ENCODE measurements at regions not wholly inside any gene's neighbourhood (a gene's known extent, or its start where the extent isn't known, plus 50 kb on each side); places are given as distances from the start of the nearest gene placed in this dataset.
A peak's percentile ranks its signal among the peaks of the same experiment; 100 is the strongest.
"Not testable (repeated sequence)": the region's sequence is repeated elsewhere in the genome, so short reads cannot be mapped to it uniquely, and the experiment has no call there.

- Histone ChIP-seq H3K27ac (no peak overlapping the region), H3K4me1 (no peaks in the 10 kb centered on the region), H3K36me3 (no peaks in the 10 kb centered on the region), H3K4me3 (no peak overlapping the region), H3K9me3 (replicated peaks) (no peaks in the 10 kb centered on the region), H3K27me3 (no peaks in the 10 kb centered on the region)
- DNase-seq, result no peak
These were observed 119.1 kb upstream of the CHORDC1 start for GRCh38 chr11:90341986-90342385.

GRCh38 chr11:90332415-90332814 is 109.6 kb upstream of the CHORDC1 start:
- Histone ChIP-seq H3K4me1 (no peaks in the 10 kb centered on the region), H3K4me3 (no peak overlapping the region), H3K27me3 (no peaks in the 10 kb centered on the region), H3K9me3 (replicated peaks) (no peaks in the 10 kb centered on the region), H3K27ac (no peak overlapping the region), H3K36me3 (no peaks in the 10 kb centered on the region)
- no peak for DNase-seq

- no peak overlapping the region for H3K4me3 ChIP-seq
- H3K4me1 ChIP-seq, result no peaks in the 10 kb centered on the region
- no peaks in the 10 kb centered on the region for H3K9me3 ChIP-seq (replicated peaks)
- no peak for DNase-seq
- no peak overlapping the region for H3K27ac ChIP-seq
- no peaks in the 10 kb centered on the region for H3K36me3 ChIP-seq
- H3K27me3 ChIP-seq, result no peaks in the 10 kb centered on the region
These were observed 107.8 kb upstream of the CHORDC1 start for GRCh38 chr11:90330632-90331031.

- Histone ChIP-seq H3K27ac (no peak overlapping the region), H3K4me3 (no peak overlapping the region), H3K27me3 (no peaks in the 10 kb centered on the region), H3K4me1 (no peaks in the 10 kb centered on the region), H3K9me3 (replicated peaks) (no peaks in the 10 kb centered on the region), H3K36me3 (no peaks in the 10 kb centered on the region)
- no peak for DNase-seq
These were observed 106.2 kb upstream of the CHORDC1 start for GRCh38 chr11:90329043-90329442.

- Histone ChIP-seq H3K4me3 (no peak overlapping the region), H3K27ac (no peak overlapping the region), H3K36me3 (no peaks in the 10 kb centered on the region), H3K9me3 (replicated peaks) (no peaks in the 10 kb centered on the region), H3K27me3 (no peaks in the 10 kb centered on the region), H3K4me1 (no peaks in the 10 kb centered on the region)
- no peak for DNase-seq
These were observed 103.8 kb upstream of the CHORDC1 start for GRCh38 chr11:90326647-90327046.

- Histone ChIP-seq H3K9me3 (replicated peaks) (no peaks in the 10 kb centered on the region), H3K27ac (no peak overlapping the region), H3K4me3 (no peak overlapping the region), H3K27me3 (no peaks in the 10 kb centered on the region), H3K36me3 (no peaks in the 10 kb centered on the region), H3K4me1 (no peaks in the 10 kb centered on the region)
- no peak for DNase-seq
These were observed 100.4 kb upstream of the CHORDC1 start for GRCh38 chr11:90323289-90323688.

GRCh38 chr11:90321018-90321417 is 98.2 kb upstream of the CHORDC1 start:
- no peak for DNase-seq
- no peaks in the 10 kb centered on the region for H3K4me1 ChIP-seq
- no peaks in the 10 kb centered on the region for H3K27me3 ChIP-seq

GRCh38 chr11:90318651-90319050 is 95.8 kb upstream of the CHORDC1 start:
- Histone ChIP-seq H3K27ac (no peak overlapping the region), H3K4me1 (no peaks in the 10 kb centered on the region), H3K4me3 (no peak overlapping the region), H3K27me3 (no peaks in the 10 kb centered on the region), H3K36me3 (no peaks in the 10 kb centered on the region), H3K9me3 (replicated peaks) (no peaks in the 10 kb centered on the region)
- no peak for DNase-seq

More at GRCh38 chr11:90321018-90321417, 98.2 kb upstream of the CHORDC1 start:
- Histone ChIP-seq H3K9me3 (replicated peaks) (no peaks in the 10 kb centered on the region), H3K4me3 (no peak overlapping the region), H3K36me3 (no peaks in the 10 kb centered on the region), H3K27ac (no peak overlapping the region)

GRCh38 chr11:90310210-90310609 is 87.4 kb upstream of the CHORDC1 start:
- Histone ChIP-seq H3K4me1 (no peaks in the 10 kb centered on the region), H3K4me3 (no peak overlapping the region), H3K36me3 (no peaks in the 10 kb centered on the region), H3K27ac (no peak overlapping the region), H3K27me3 (no peaks in the 10 kb centered on the region), H3K9me3 (replicated peaks) (no peaks in the 10 kb centered on the region)
- no peak for DNase-seq

- no peak overlapping the region for H3K27ac ChIP-seq
- no peaks in the 10 kb centered on the region for H3K4me1 ChIP-seq
- no peak for DNase-seq
- H3K27me3 ChIP-seq, result no peaks in the 10 kb centered on the region
- H3K36me3 ChIP-seq, result no peaks in the 10 kb centered on the region
- H3K4me3 ChIP-seq, result no peak overlapping the region
- H3K9me3 ChIP-seq (replicated peaks), result no peaks in the 10 kb centered on the region
These were observed 86.8 kb upstream of the CHORDC1 start for GRCh38 chr11:90309693-90310092.

- H3K4me1 ChIP-seq, result no peaks in the 10 kb centered on the region
- H3K36me3 ChIP-seq, result no peaks in the 10 kb centered on the region
- DNase-seq, result no peak
- no peak overlapping the region for H3K27ac ChIP-seq
- no peaks in the 10 kb centered on the region for H3K9me3 ChIP-seq (replicated peaks)
- no peak overlapping the region for H3K4me3 ChIP-seq
- H3K27me3 ChIP-seq, result no peaks in the 10 kb centered on the region
These were observed 71.7 kb upstream of the CHORDC1 start for GRCh38 chr11:90294526-90294925.

GRCh38 chr11:90294091-90294490 is 71.2 kb upstream of the CHORDC1 start:
- DNase-seq, result no peak
- Histone ChIP-seq H3K4me3 (no peak overlapping the region), H3K36me3 (no peaks in the 10 kb centered on the region), H3K27me3 (no peaks in the 10 kb centered on the region), H3K27ac (no peak overlapping the region), H3K4me1 (no peaks in the 10 kb centered on the region), H3K9me3 (replicated peaks) (no peaks in the 10 kb centered on the region)

- H3K4me3 ChIP-seq, result no peak overlapping the region
- H3K36me3 ChIP-seq, result no peaks in the 10 kb centered on the region
- peak in 1 of 2 experiments; percentile 37 for DNase-seq
- H3K4me1 ChIP-seq, result no peaks in the 10 kb centered on the region
- no peak overlapping the region for H3K27ac ChIP-seq
- H3K9me3 ChIP-seq (replicated peaks), result no peaks in the 10 kb centered on the region
- H3K27me3 ChIP-seq, result no peaks in the 10 kb centered on the region
These were observed 65.5 kb upstream of the CHORDC1 start for GRCh38 chr11:90288212-90288821.

- no peaks in the 10 kb centered on the region for H3K4me1 ChIP-seq
- no peaks in the 10 kb centered on the region for H3K27me3 ChIP-seq
- H3K4me3 ChIP-seq, result no peak overlapping the region
- no peak for DNase-seq
- H3K27ac ChIP-seq, result no peak overlapping the region
- no peaks in the 10 kb centered on the region for H3K9me3 ChIP-seq (replicated peaks)
- H3K36me3 ChIP-seq, result no peaks in the 10 kb centered on the region
These were observed 63.8 kb upstream of the CHORDC1 start for GRCh38 chr11:90286640-90287039.

GRCh38 chr11:90284171-90284570 is 61.3 kb upstream of the CHORDC1 start:
- no peaks in the 10 kb centered on the region for H3K9me3 ChIP-seq (replicated peaks)
- no peaks in the 10 kb centered on the region for H3K27me3 ChIP-seq
- no peak overlapping the region for H3K27ac ChIP-seq
- H3K4me3 ChIP-seq, result no peak overlapping the region
- no peak for DNase-seq
- no peaks in the 10 kb centered on the region for H3K4me1 ChIP-seq
- H3K36me3 ChIP-seq, result no peaks in the 10 kb centered on the region

- not testable (repeated sequence) for H3K27ac ChIP-seq; DNase-seq; H3K4me1 ChIP-seq; H3K36me3 ChIP-seq; H3K4me3 ChIP-seq; H3K27me3 ChIP-seq; H3K9me3 ChIP-seq (replicated peaks)
These were observed 59.8 kb upstream of the CHORDC1 start for GRCh38 chr11:90282551-90283071.
